K562 (cell line): ENCODE measurements at regions not wholly inside any gene's neighbourhood (a gene's known extent, or its start where the extent isn't known, plus 50 kb on each side); places are given as distances from the start of the nearest gene placed in this dataset.

Experiments used
- ATAC-seq: fragments of 200-7000 bp; cut with Tn5 transposase; 3 replicates; pipeline ENCODE4 v1.9.1; 2020; ENCODE audit warnings: moderate library complexity
- BruUV-seq: library from RNA; stranded (reverse); fragments of 400-500 nt; replicated peaks from 2 replicates; lab custom pipeline; 2021; lab: Mats Ljungman, UMichigan
- CTCF ChIA-PET: fragments of 300-600 bp; formaldehyde crosslinking; extraction: SDS; loops from one replicate; lab custom pipeline; 2021; ENCODE audit warnings: low intra/inter-chr PET ratio; lab: Yijun Ruan, JAX
- POLR2A ChIA-PET: fragments of 300-600, 350-650 bp; sonication (Branson Sonifier 250); formaldehyde crosslinking; extraction: SDS; loops from one replicate; lab custom pipeline; 2021; ENCODE audit warnings: antibody characterized with exemption, inconsistent platforms; lab: Yijun Ruan, JAX
- DNase-seq, 4 experiments: peaks; one replicate each; pipeline versions ENCODE4 v3.0.0 to v3.0.0-alpha.2; 2011 to 2018; ENCODE audit warnings: low spot score in 3 of 4, mixed read lengths in 3 of 4; ENCODE audit errors: extremely low read depth in 1 of 4
- FAIRE-seq: peaks from 2 replicates; lab custom pipeline; 2011; peaks lifted over from hg19 to GRCh38; lab: Jason Lieb, UNC
- H2AFZ ChIP-seq: 2 replicates; pipeline ENCODE4 v1.6.0; 2011; ENCODE audit warnings: low read depth, low read length, control low read depth, inconsistent platforms
- H3K27ac ChIP-seq: fragments of 200-600 bp; 3 replicates; pipeline ENCODE4 v1.8.0; 2011; ENCODE audit warnings: low read depth, mild to moderate bottlenecking, control low read depth, inconsistent platforms, low read length, moderate library complexity, mixed read lengths; ENCODE audit errors: extremely low read depth
- H3K27me3 ChIP-seq, 2 experiments: fragments of 300-600 bp in 1 of 2; 2 replicates in 1 of 2; 3 replicates in 1 of 2; pipeline versions ENCODE4 v1.6.0 to v1.8.0; 2011; ENCODE audit warnings: inconsistent platforms in 2 of 2, low read length in 2 of 2, mild to moderate bottlenecking in 1 of 2, mixed read lengths in 1 of 2, moderate library complexity in 1 of 2; ENCODE audit not compliant: control insufficient read depth in 2 of 2, insufficient read depth in 2 of 2
- H3K36me3 ChIP-seq: fragments of 300-600 bp; 3 replicates; pipeline ENCODE4 v1.8.0; 2011; ENCODE audit warnings: mild to moderate bottlenecking, low read length, inconsistent platforms; ENCODE audit not compliant: control insufficient read depth, insufficient read depth
- H3K4me1 ChIP-seq, 2 experiments: fragments of 200-600 bp in 1 of 2; replicated peaks in 1 of 2; 2 replicates in 1 of 2; 3 replicates in 1 of 2; pipeline versions ENCODE4 v1.5.1 to v1.8.0; 2011; ENCODE audit warnings: inconsistent platforms in 2 of 2, low read length in 2 of 2, mild to moderate bottlenecking in 1 of 2, mixed read lengths in 1 of 2, moderate library complexity in 1 of 2; ENCODE audit not compliant: control insufficient read depth in 2 of 2, insufficient read depth in 2 of 2
- H3K4me2 ChIP-seq: 2 replicates; pipeline ENCODE4 v1.6.1; 2011; ENCODE audit warnings: low read length, control low read depth, inconsistent platforms, mixed read lengths; ENCODE audit not compliant: insufficient read depth
- H3K4me3 ChIP-seq: fragments of 200-600 bp; sonication (generic), shearing (Covaris generic); 2 replicates; pipeline ENCODE4 v1.5.1; 2016; ENCODE audit warnings: control low read depth, inconsistent platforms
- H3K79me2 ChIP-seq: fragments of 200-600 bp; 3 replicates; pipeline ENCODE4 v1.8.0; 2011; ENCODE audit warnings: low read length, inconsistent platforms; ENCODE audit not compliant: control insufficient read depth, insufficient read depth
- H3K9ac ChIP-seq, 2 experiments: 2 replicates each; pipeline versions ENCODE4 v1.6.0 to v1.6.1; 2011; ENCODE audit warnings: low read depth in 2 of 2, low read length in 2 of 2, control low read depth in 1 of 2, inconsistent platforms in 1 of 2, mild to moderate bottlenecking in 1 of 2, mixed read lengths in 1 of 2; ENCODE audit not compliant: insufficient read depth in 1 of 2
- H3K9me1 ChIP-seq: one replicate; pipeline ENCODE4 v1.6.0; 2011; ENCODE audit warnings: inconsistent platforms, mild to moderate bottlenecking, low read length, moderate library complexity; ENCODE audit not compliant: control insufficient read depth, insufficient read depth
- H3K9me3 ChIP-seq: replicated peaks from 2 replicates; pipeline ENCODE4 v1.5.1; 2011; ENCODE audit warnings: low read depth, low read length, inconsistent platforms; ENCODE audit not compliant: control insufficient read depth, insufficient read depth
- H4K20me1 ChIP-seq: replicated peaks from 2 replicates; pipeline ENCODE4 v1.6.1; 2011; ENCODE audit warnings: low read length, inconsistent platforms, mixed read lengths; ENCODE audit not compliant: control insufficient read depth, insufficient read depth
- KLF1 ChIP-seq: fragments of 450-650 bp; IDR thresholded peaks from 2 replicates; pipeline ENCODE4 v1.6.1; 2016; ENCODE audit warnings: missing genetic modification characterization, missing compliant biosample characterization
- NFXL1 ChIP-seq: fragments of 450-650 bp; formaldehyde crosslinking; IDR thresholded peaks from 2 replicates; pipeline ENCODE4 v1.4.0; 2021; ENCODE audit warnings: mild to moderate bottlenecking
- ZNF253 ChIP-seq: fragments of 250-450 bp; sonication (Bioruptor Pico); conservative IDR thresholded peaks from 2 replicates; pipeline ENCODE4 v1.6.1; 2021; ENCODE audit warnings: mild to moderate bottlenecking
- WGBS: fragments of 100-300 bp; shearing (Covaris generic); methylation state at CpG from one replicate; pipeline ENCODE4 v1.1.6; 2016; ENCODE audit warnings: low coverage, mixed read lengths; ENCODE audit not compliant: insufficient coverage; ENCODE audit errors: missing lambda C conversion rate; 5-methylcytosine and 5-hydroxymethylcytosine counted together
- in situ Hi-C: fragments of 300-500 bp; cut with MboI; formaldehyde crosslinking; loops from 4 replicates; pipeline ENCODE4 v1.15.0; 2018; ENCODE audit warnings: inconsistent platforms, mixed read lengths
- intact Hi-C: fragments of 100-400 bp; cut with micrococcal nuclease; formaldehyde crosslinking; loops from 2 replicates; pipeline ENCODE4 v1.14.2; 2022
- TF ChIP-seq, protein P1 (sequence below): sonication (generic); formaldehyde crosslinking; IDR thresholded peaks from 2 replicates; pipeline ENCODE4 v1.8.1; 2023; ENCODE audit warnings: missing genetic modification reagents, mild to moderate bottlenecking, borderline replicate concordance

GRCh38 chr7:67414858-67415257, 418.2 kb downstream of the TYW1 start:
- Histone ChIP-seq H3K9me1 (no peaks in the 10 kb centered on the region), H3K4me3 (no peak overlapping the region), H3K4me2 (no peak overlapping the region), H3K4me1 (no peaks in the 10 kb centered on the region), H3K27me3 (peaks cover 0 to 15% of the 10 kb centered on the region in 2 experiments; a peak in 3 of 5 replicates), H4K20me1 (no peaks in the 10 kb centered on the region), H3K9ac (no peak overlapping the region)
- CTCF ChIA-PET, result no interaction called here
- DNase-seq (no peak), ATAC-seq (no peak)
- no TSS peak for BruUV-seq
- POLR2A ChIA-PET, result no interaction called here
- TF ChIP-seq KLF1, result no peak
- TF ChIP-seq, protein P1, sequence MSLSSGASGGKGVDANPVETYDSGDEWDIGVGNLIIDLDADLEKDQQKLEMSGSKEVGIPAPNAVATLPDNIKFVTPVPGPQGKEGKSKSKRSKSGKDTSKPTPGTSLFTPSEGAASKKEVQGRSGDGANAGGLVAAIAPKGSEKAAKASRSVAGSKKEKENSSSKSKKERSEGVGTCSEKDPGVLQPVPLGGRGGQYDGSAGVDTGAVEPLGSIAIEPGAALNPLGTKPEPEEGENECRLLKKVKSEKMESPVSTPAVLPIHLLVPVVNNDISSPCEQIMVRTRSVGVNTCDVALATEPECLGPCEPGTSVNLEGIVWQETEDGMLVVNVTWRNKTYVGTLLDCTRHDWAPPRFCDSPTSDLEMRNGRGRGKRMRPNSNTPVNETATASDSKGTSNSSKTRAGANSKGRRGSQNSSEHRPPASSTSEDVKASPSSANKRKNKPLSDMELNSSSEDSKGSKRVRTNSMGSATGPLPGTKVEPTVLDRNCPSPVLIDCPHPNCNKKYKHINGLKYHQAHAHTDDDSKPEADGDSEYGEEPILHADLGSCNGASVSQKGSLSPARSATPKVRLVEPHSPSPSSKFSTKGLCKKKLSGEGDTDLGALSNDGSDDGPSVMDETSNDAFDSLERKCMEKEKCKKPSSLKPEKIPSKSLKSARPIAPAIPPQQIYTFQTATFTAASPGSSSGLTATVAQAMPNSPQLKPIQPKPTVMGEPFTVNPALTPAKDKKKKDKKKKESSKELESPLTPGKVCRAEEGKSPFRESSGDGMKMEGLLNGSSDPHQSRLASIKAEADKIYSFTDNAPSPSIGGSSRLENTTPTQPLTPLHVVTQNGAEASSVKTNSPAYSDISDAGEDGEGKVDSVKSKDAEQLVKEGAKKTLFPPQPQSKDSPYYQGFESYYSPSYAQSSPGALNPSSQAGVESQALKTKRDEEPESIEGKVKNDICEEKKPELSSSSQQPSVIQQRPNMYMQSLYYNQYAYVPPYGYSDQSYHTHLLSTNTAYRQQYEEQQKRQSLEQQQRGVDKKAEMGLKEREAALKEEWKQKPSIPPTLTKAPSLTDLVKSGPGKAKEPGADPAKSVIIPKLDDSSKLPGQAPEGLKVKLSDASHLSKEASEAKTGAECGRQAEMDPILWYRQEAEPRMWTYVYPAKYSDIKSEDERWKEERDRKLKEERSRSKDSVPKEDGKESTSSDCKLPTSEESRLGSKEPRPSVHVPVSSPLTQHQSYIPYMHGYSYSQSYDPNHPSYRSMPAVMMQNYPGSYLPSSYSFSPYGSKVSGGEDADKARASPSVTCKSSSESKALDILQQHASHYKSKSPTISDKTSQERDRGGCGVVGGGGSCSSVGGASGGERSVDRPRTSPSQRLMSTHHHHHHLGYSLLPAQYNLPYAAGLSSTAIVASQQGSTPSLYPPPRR (CRISPR knock-in tag), result no peak
- TF ChIP-seq NFXL1 (CRISPR knock-in tag), result no peak
- no peak for TF ChIP-seq ZNF253 (CRISPR knock-in tag)
- TF ChIP-seq, all 486 proteins: peak for 0
- 1% methylated on average over 6 of the region's 6 CpGs for WGBS
- intact Hi-C loops, result no loop called here
- no peaks in the 10 kb centered on the region for H3K36me3 ChIP-seq
- no peaks in the 10 kb centered on the region for H3K79me2 ChIP-seq
- no peak for FAIRE-seq
- H2AFZ ChIP-seq, result no peak overlapping the region
- in situ Hi-C loops, result no loop called here
- H3K27ac ChIP-seq, result no peak overlapping the region
- H3K9me3 ChIP-seq, result 0 out of 2 replicates have a peak, but pooled peaks cover 2% of the 10 kb centered on the region
